Smooth muscle cell (in vitro differentiated cells): ENCODE measurements at regions not wholly inside any gene's neighbourhood (a gene's known extent, or its start where the extent isn't known, plus 50 kb on each side); places are given as distances from the start of the nearest gene placed in this dataset.
A peak's percentile ranks its signal among the peaks of the same experiment; 100 is the strongest.

Experiments
- DNase-seq: peaks from one replicate; lab custom pipeline; 2025; ENCODE audit not compliant: unreplicated experiment; lab: John Stamatoyannopoulos, UW
- H2AFZ ChIP-seq: fragments of 200-600 bp; sonication (generic); 2 replicates; pipeline ENCODE4 v1.6.0; 2016; ENCODE audit warnings: antibody characterized with exemption, low read depth, mild to moderate bottlenecking
- H3F3A ChIP-seq: fragments of 200-600 bp; sonication (generic); 2 replicates; pipeline ENCODE4 v1.6.0; 2017; ENCODE audit warnings: antibody characterized with exemption, low read depth
- H3K27ac ChIP-seq: fragments of 200-600 bp; sonication (generic); 2 replicates; pipeline ENCODE4 v1.5.1; 2016; ENCODE audit warnings: low read depth, mild to moderate bottlenecking
- H3K27me3 ChIP-seq: fragments of 200-600 bp; sonication (generic); 2 replicates; pipeline ENCODE4 v1.6.1; 2016; ENCODE audit warnings: low read depth, mild to moderate bottlenecking
- H3K36me3 ChIP-seq: fragments of 200-600 bp; sonication (generic); 2 replicates; pipeline ENCODE4 v1.5.1; 2016; ENCODE audit warnings: low read depth
- H3K4me1 ChIP-seq: fragments of 200-600 bp; sonication (generic); 2 replicates; pipeline ENCODE4 v1.5.1; 2016; ENCODE audit warnings: low read depth
- H3K4me2 ChIP-seq: fragments of 200-600 bp; sonication (generic); 2 replicates; pipeline ENCODE4 v1.6.0; 2016; ENCODE audit warnings: mild to moderate bottlenecking
- H3K4me3 ChIP-seq: fragments of 200-600 bp; sonication (generic); 2 replicates; pipeline ENCODE4 v1.5.1; 2016; ENCODE audit warnings: mild to moderate bottlenecking
- H3K79me2 ChIP-seq: fragments of 200-600 bp; sonication (generic); 2 replicates; pipeline ENCODE4 v1.6.0; 2016; ENCODE audit warnings: low read depth, mild to moderate bottlenecking
- H3K9ac ChIP-seq: fragments of 200-600 bp; sonication (generic); 2 replicates; pipeline ENCODE4 v1.6.0; 2016; ENCODE audit warnings: low read depth
- H3K9me3 ChIP-seq: fragments of 200-600 bp; sonication (generic); replicated peaks from 2 replicates; pipeline ENCODE4 v1.5.1; 2016; ENCODE audit warnings: low read depth
- H4K20me1 ChIP-seq: fragments of 200-600 bp; sonication (generic); 2 replicates; pipeline ENCODE4 v1.6.0; 2016; ENCODE audit warnings: low read depth
- CTCF ChIP-seq: fragments of 200-600 bp; sonication (generic); IDR thresholded peaks from 2 replicates; pipeline ENCODE4 v1.5.1; 2017; ENCODE audit warnings: borderline replicate concordance, mild to moderate bottlenecking, antibody characterized with exemption; ENCODE audit not compliant: insufficient read depth, poor library complexity, severe bottlenecking
- WGBS: methylation state at CpG from one replicate; pipeline ENCODE4 v1.1.7; 2016; ENCODE audit warnings: low lambda C conversion rate; 5-methylcytosine and 5-hydroxymethylcytosine counted together

- no peak overlapping the region for H2AFZ ChIP-seq
- H4K20me1 ChIP-seq: no peaks in the 10 kb centered on the region
- no peak overlapping the region for H3K9ac ChIP-seq
- DNase-seq: no peak
- H3K36me3 ChIP-seq: no peaks in the 10 kb centered on the region
- no peak overlapping the region for H3K4me3 ChIP-seq
- H3K27ac ChIP-seq: no peak overlapping the region
- no peaks in the 10 kb centered on the region for H3K4me1 ChIP-seq
- H3K9me3 ChIP-seq: no peaks in the 10 kb centered on the region
- no peak overlapping the region for H3K4me2 ChIP-seq
- H3F3A ChIP-seq: peaks cover 8% of the 10 kb centered on the region
- TF ChIP-seq CTCF: no peak
- H3K79me2 ChIP-seq: no peaks in the 10 kb centered on the region
- H3K27me3 ChIP-seq: peaks cover 22% of the 10 kb centered on the region
- 80% methylated on average over 2 of the region's 2 CpGs for WGBS
Measured at GRCh38 chr11:114921697-114922096, 243.4 kb downstream of the NXPE2 start.

- H4K20me1 ChIP-seq: no peaks in the 10 kb centered on the region
- H3K9me3 ChIP-seq: no peaks in the 10 kb centered on the region
- TF ChIP-seq CTCF: no peak
- no peaks in the 10 kb centered on the region for H3K36me3 ChIP-seq
- H3K27me3 ChIP-seq: peaks cover 22% of the 10 kb centered on the region
- no peak overlapping the region for H3K4me3 ChIP-seq
- no peak overlapping the region for H3K4me2 ChIP-seq
- H3K4me1 ChIP-seq: no peaks in the 10 kb centered on the region
- no peak for DNase-seq
- H3K79me2 ChIP-seq: no peaks in the 10 kb centered on the region
- peaks cover 8% of the 10 kb centered on the region for H3F3A ChIP-seq
- H2AFZ ChIP-seq: no peak overlapping the region
- no peak overlapping the region for H3K27ac ChIP-seq
- H3K9ac ChIP-seq: no peak overlapping the region
Measured at GRCh38 chr11:114924042-114924441, 245.7 kb downstream of the NXPE2 start.

- Histone ChIP-seq H3K79me2 (no peaks in the 10 kb centered on the region), H3K27ac (peak overlapping the region; percentile 40), H3K4me3 (no peak overlapping the region), H4K20me1 (no peaks in the 10 kb centered on the region), H3K4me1 (no peaks in the 10 kb centered on the region), H3F3A (peaks cover 8% of the 10 kb centered on the region), H3K4me2 (peak overlapping the region; percentile 45), H3K9ac (no peak overlapping the region), H2AFZ (no peak overlapping the region), H3K9me3 (no peaks in the 10 kb centered on the region), H3K36me3 (no peaks in the 10 kb centered on the region), H3K27me3 (peaks cover 15% of the 10 kb centered on the region)
- TF ChIP-seq CTCF: no peak
- WGBS: 19% methylated on average over 2 of the region's 2 CpGs
- no peak for DNase-seq
Measured at GRCh38 chr11:114925591-114925990, 247.3 kb downstream of the NXPE2 start.

GRCh38 chr11:114928260-114928870, 250.0 kb downstream of the NXPE2 start:
- no peaks in the 10 kb centered on the region for H3K36me3 ChIP-seq

More at GRCh38 chr11:114928260-114928870, 250.0 kb downstream of the NXPE2 start:
- H3K4me2 ChIP-seq: no peak overlapping the region
- H2AFZ ChIP-seq: no peak overlapping the region
- H4K20me1 ChIP-seq: no peaks in the 10 kb centered on the region
- WGBS: 90% methylated on average over 6 of the region's 6 CpGs
- no peak for DNase-seq
- H3K27me3 ChIP-seq: no peaks in the 10 kb centered on the region
- H3K79me2 ChIP-seq: no peaks in the 10 kb centered on the region
- no peak overlapping the region for H3K9ac ChIP-seq
- H3K4me1 ChIP-seq: no peaks in the 10 kb centered on the region
- no peaks in the 10 kb centered on the region for H3K9me3 ChIP-seq
- TF ChIP-seq CTCF: no peak
- no peak overlapping the region for H3K27ac ChIP-seq
- H3K4me3 ChIP-seq: no peak overlapping the region
- H3F3A ChIP-seq: peaks cover 8% of the 10 kb centered on the region
